ENCODE measurements at regions not wholly inside any gene's neighbourhood (a gene's known extent, or its start where the extent isn't known, plus 50 kb on each side); places are given as distances from the start of the nearest gene placed in this dataset.
"Not testable (repeated sequence)": the region's sequence is repeated elsewhere in the genome, so short reads cannot be mapped to it uniquely, and the experiment has no call there.

GRCh38 chr2:59333007-59333406 is 1091.9 kb upstream of the FANCL start:
- DNase-seq (ENCODE audit: low read depth in 2 of 2) = no peak

GRCh38 chr2:59326581-59327365 is 1085.6 kb upstream of the FANCL start:
- DNase-seq (ENCODE audit: low read depth in 2 of 2) = not testable (repeated sequence)

- DNase-seq (ENCODE audit: low read depth in 2 of 2) = no peak
Observed at GRCh38 chr2:59322870-59323269, 1081.7 kb upstream of the FANCL start.

GRCh38 chr2:59322005-59322404 is 1080.9 kb upstream of the FANCL start:
- no peak for DNase-seq (ENCODE audit: low read depth in 2 of 2)

- DNase-seq (ENCODE audit: low read depth in 2 of 2) = no peak
Observed at GRCh38 chr2:59314031-59314766, 1073.1 kb upstream of the FANCL start.

- DNase-seq (ENCODE audit: low read depth in 2 of 2) = no peak
Observed at GRCh38 chr2:59312967-59313940, 1072.1 kb upstream of the FANCL start.

- no peak for DNase-seq (ENCODE audit: low read depth in 2 of 2)
Observed at GRCh38 chr2:59312029-59312428, 1070.9 kb upstream of the FANCL start.

- no peak for DNase-seq (ENCODE audit: low read depth in 2 of 2)
Observed at GRCh38 chr2:59308108-59308507, 1067.0 kb upstream of the FANCL start.

GRCh38 chr2:59307196-59307595 is 1066.1 kb upstream of the FANCL start:
- DNase-seq (ENCODE audit: low read depth in 2 of 2) = no peak

- no peak for DNase-seq (ENCODE audit: low read depth in 2 of 2)
Observed at GRCh38 chr2:59303272-59303671, 1062.1 kb upstream of the FANCL start.

GRCh38 chr2:59302683-59303082 is 1061.6 kb upstream of the FANCL start:
- no peak for DNase-seq (ENCODE audit: low read depth in 2 of 2)

- DNase-seq (ENCODE audit: low read depth in 2 of 2) = peak; percentile 82 to 83
Observed at GRCh38 chr2:59301466-59302402, 1060.6 kb upstream of the FANCL start.

GRCh38 chr2:59297816-59298215 is 1056.7 kb upstream of the FANCL start:
- DNase-seq (ENCODE audit: low read depth in 2 of 2) = no peak

- no peak for DNase-seq (ENCODE audit: low read depth in 2 of 2)
Observed at GRCh38 chr2:59296279-59296678, 1055.2 kb upstream of the FANCL start.

- no peak for DNase-seq (ENCODE audit: low read depth in 2 of 2)
Observed at GRCh38 chr2:59295524-59296162, 1054.5 kb upstream of the FANCL start.

- no peak for DNase-seq (ENCODE audit: low read depth in 2 of 2)
Observed at GRCh38 chr2:59288771-59289170, 1047.6 kb upstream of the FANCL start.

- no peak for DNase-seq (ENCODE audit: low read depth in 2 of 2)
Observed at GRCh38 chr2:59282374-59283057, 1041.4 kb upstream of the FANCL start.

- DNase-seq (ENCODE audit: low read depth in 2 of 2) = no peak
Observed at GRCh38 chr2:59277671-59278070, 1036.5 kb upstream of the FANCL start.

- no peak for DNase-seq (ENCODE audit: low read depth in 2 of 2)
Observed at GRCh38 chr2:59276917-59277316, 1035.8 kb upstream of the FANCL start.

GRCh38 chr2:59276033-59276432 is 1034.9 kb upstream of the FANCL start:
- no peak for DNase-seq (ENCODE audit: low read depth in 2 of 2)

Measured in fibroblast of skin of left quadriceps (primary cell).